Central memory CD8-positive, alpha-beta T cell (primary cell): ENCODE measurements at regions not wholly inside any gene's neighbourhood (a gene's known extent, or its start where the extent isn't known, plus 50 kb on each side); places are given as distances from the start of the nearest gene placed in this dataset.
"Not testable (repeated sequence)": the region's sequence is repeated elsewhere in the genome, so short reads cannot be mapped to it uniquely, and the experiment has no call there.

Experiments
- ATAC-seq: fragments of 150-1000 bp; cut with Tn5 transposase; replicated peaks from 2 replicates; pipeline ENCODE4 v1.10.0; 2022; ENCODE audit warnings: mild to moderate bottlenecking, moderate FRiP score, moderate number of reproducible peaks; ENCODE audit not compliant: poor library complexity, severe bottlenecking; ENCODE audit errors: extremely low read depth
- DNase-seq, 2 donors: peaks; one replicate each; pipeline ENCODE4 v3.0.0; 2021; ENCODE audit warnings: low spot score in 2 of 2
- H3K27ac Mint-ChIP-seq: one replicate; pipeline ENCODE4 v1.8.0; 2022; ENCODE audit warnings: low read depth, mild to moderate bottlenecking, moderate library complexity, mixed read lengths
- H3K27me3 Mint-ChIP-seq: one replicate; pipeline ENCODE4 v1.8.0; 2022; ENCODE audit warnings: mixed read lengths
- H3K36me3 Mint-ChIP-seq: one replicate; pipeline ENCODE4 v1.8.0; 2022; ENCODE audit warnings: mild to moderate bottlenecking, moderate library complexity, mixed read lengths; ENCODE audit not compliant: insufficient read depth
- H3K4me1 Mint-ChIP-seq: one replicate; pipeline ENCODE4 v1.8.0; 2022; ENCODE audit warnings: mixed read lengths
- H3K4me3 Mint-ChIP-seq: one replicate; pipeline ENCODE4 v1.8.0; 2022; ENCODE audit warnings: mild to moderate bottlenecking, moderate library complexity, mixed read lengths
- H3K9me3 Mint-ChIP-seq: one replicate; pipeline ENCODE4 v1.8.0; 2022; ENCODE audit warnings: mixed read lengths

- Mint-ChIP-seq H3K36me3 (no peaks in the 10 kb centered on the region), H3K27me3 (peaks cover 24% of the 10 kb centered on the region), H3K4me3 (no peak overlapping the region), H3K9me3 (no peaks in the 10 kb centered on the region), H3K27ac (no peak overlapping the region), H3K4me1 (no peaks in the 10 kb centered on the region)
- no peak for DNase-seq
- no peak for ATAC-seq
These were observed 94.2 kb upstream of the COL5A1 start for GRCh38 chr9:134547161-134548100.

- Mint-ChIP-seq H3K4me3 (no peak overlapping the region), H3K4me1 (no peaks in the 10 kb centered on the region), H3K27me3 (peaks cover 32% of the 10 kb centered on the region), H3K9me3 (no peaks in the 10 kb centered on the region), H3K27ac (no peak overlapping the region), H3K36me3 (no peaks in the 10 kb centered on the region)
- ATAC-seq (no peak), DNase-seq (no peak)
These were observed 93.4 kb upstream of the COL5A1 start for GRCh38 chr9:134548185-134548584.

GRCh38 chr9:134548618-134549017, 93.0 kb upstream of the COL5A1 start:
- no peaks in the 10 kb centered on the region for H3K4me1 Mint-ChIP-seq
- no peak overlapping the region for H3K4me3 Mint-ChIP-seq
- no peaks in the 10 kb centered on the region for H3K9me3 Mint-ChIP-seq
- ATAC-seq, result no peak
- no peaks in the 10 kb centered on the region for H3K36me3 Mint-ChIP-seq
- DNase-seq, result no peak
- no peak overlapping the region for H3K27ac Mint-ChIP-seq
- peaks cover 36% of the 10 kb centered on the region for H3K27me3 Mint-ChIP-seq

GRCh38 chr9:134549336-134549735, 92.3 kb upstream of the COL5A1 start:
- Mint-ChIP-seq H3K36me3 (no peaks in the 10 kb centered on the region), H3K27ac (no peak overlapping the region), H3K4me3 (no peak overlapping the region), H3K4me1 (no peaks in the 10 kb centered on the region), H3K27me3 (peaks cover 40% of the 10 kb centered on the region), H3K9me3 (no peaks in the 10 kb centered on the region)
- ATAC-seq (no peak), DNase-seq (no peak)

GRCh38 chr9:134550081-134550480, 91.5 kb upstream of the COL5A1 start:
- not testable (repeated sequence) for H3K4me3 Mint-ChIP-seq, H3K27ac Mint-ChIP-seq, H3K36me3 Mint-ChIP-seq, ATAC-seq, H3K4me1 Mint-ChIP-seq, H3K9me3 Mint-ChIP-seq, DNase-seq
- H3K27me3 Mint-ChIP-seq, result peaks cover 32% of the 10 kb centered on the region

- no peak overlapping the region for H3K4me3 Mint-ChIP-seq
- no peak for DNase-seq
- H3K36me3 Mint-ChIP-seq, result no peaks in the 10 kb centered on the region
- no peaks in the 10 kb centered on the region for H3K4me1 Mint-ChIP-seq
- no peak overlapping the region for H3K27ac Mint-ChIP-seq
- ATAC-seq, result no peak
- H3K9me3 Mint-ChIP-seq, result no peaks in the 10 kb centered on the region
- H3K27me3 Mint-ChIP-seq, result peaks cover 31% of the 10 kb centered on the region
These were observed 91.0 kb upstream of the COL5A1 start for GRCh38 chr9:134550584-134550983.

GRCh38 chr9:134551176-134551575, 90.4 kb upstream of the COL5A1 start:
- no peak overlapping the region for H3K27ac Mint-ChIP-seq
- H3K27me3 Mint-ChIP-seq, result peaks cover 31% of the 10 kb centered on the region
- no peaks in the 10 kb centered on the region for H3K9me3 Mint-ChIP-seq
- DNase-seq (no peak), ATAC-seq (no peak)
- H3K36me3 Mint-ChIP-seq, result no peaks in the 10 kb centered on the region
- no peak overlapping the region for H3K4me3 Mint-ChIP-seq
- no peaks in the 10 kb centered on the region for H3K4me1 Mint-ChIP-seq

GRCh38 chr9:134551644-134552348, 89.8 kb upstream of the COL5A1 start:
- Mint-ChIP-seq H3K27me3 (peaks cover 34% of the 10 kb centered on the region), H3K4me1 (no peaks in the 10 kb centered on the region), H3K36me3 (no peaks in the 10 kb centered on the region), H3K4me3 (no peak overlapping the region), H3K27ac (no peak overlapping the region), H3K9me3 (no peaks in the 10 kb centered on the region)
- ATAC-seq (no peak), DNase-seq (no peak)

GRCh38 chr9:134552349-134552990, 89.1 kb upstream of the COL5A1 start:
- peaks cover 2% of the 10 kb centered on the region for H3K36me3 Mint-ChIP-seq
- ATAC-seq (no peak), DNase-seq (no peak)
- H3K9me3 Mint-ChIP-seq, result no peaks in the 10 kb centered on the region
- no peak overlapping the region for H3K4me3 Mint-ChIP-seq
- no peak overlapping the region for H3K27ac Mint-ChIP-seq
- H3K4me1 Mint-ChIP-seq, result no peaks in the 10 kb centered on the region
- H3K27me3 Mint-ChIP-seq, result peaks cover 37% of the 10 kb centered on the region

GRCh38 chr9:134553061-134553891, 88.3 kb upstream of the COL5A1 start:
- peaks cover 33% of the 10 kb centered on the region for H3K27me3 Mint-ChIP-seq
- H3K4me3 Mint-ChIP-seq, result no peak overlapping the region
- H3K27ac Mint-ChIP-seq, result no peak overlapping the region
- H3K4me1 Mint-ChIP-seq, result no peaks in the 10 kb centered on the region
- peaks cover 2% of the 10 kb centered on the region for H3K36me3 Mint-ChIP-seq
- ATAC-seq (no peak), DNase-seq (no peak)
- H3K9me3 Mint-ChIP-seq, result no peaks in the 10 kb centered on the region

- peaks cover 39% of the 10 kb centered on the region for H3K27me3 Mint-ChIP-seq
- no peak overlapping the region for H3K27ac Mint-ChIP-seq
- ATAC-seq, result no peak
- H3K4me3 Mint-ChIP-seq, result no peak overlapping the region
- H3K4me1 Mint-ChIP-seq, result no peaks in the 10 kb centered on the region
- DNase-seq, result no peak
- peaks cover 2% of the 10 kb centered on the region for H3K36me3 Mint-ChIP-seq
- no peaks in the 10 kb centered on the region for H3K9me3 Mint-ChIP-seq
These were observed 87.6 kb upstream of the COL5A1 start for GRCh38 chr9:134553996-134554372.
